Embryonic facial prominence (tissue), 1 donor: ENCODE measurements at regions not wholly inside any gene's neighbourhood (a gene's known extent, or its start where the extent isn't known, plus 50 kb on each side); places are given as distances from the start of the nearest gene placed in this dataset.

Experiments used
- DNase-seq: peaks from one replicate; pipeline ENCODE4 v3.0.0-alpha.2; 2016; ENCODE audit errors: extremely low spot score

- DNase-seq = peak; percentile 67
Observed at GRCh38 chr2:235263205-235264120, 230.4 kb upstream of the AGAP1 start.

- no peak for DNase-seq
Observed at GRCh38 chr2:235264121-235264493, 229.7 kb upstream of the AGAP1 start.

GRCh38 chr2:235264512-235264911 lies 229.3 kb upstream of the AGAP1 start:
- DNase-seq = no peak

GRCh38 chr2:235265348-235265965 lies 228.4 kb upstream of the AGAP1 start:
- DNase-seq = no peak

- DNase-seq = no peak
Observed at GRCh38 chr2:235267251-235267650, 226.6 kb upstream of the AGAP1 start.

- no peak for DNase-seq
Observed at GRCh38 chr2:235268535-235268934, 225.3 kb upstream of the AGAP1 start.

GRCh38 chr2:235270291-235270690 lies 223.6 kb upstream of the AGAP1 start:
- DNase-seq = no peak

- DNase-seq = no peak
Observed at GRCh38 chr2:235270956-235271355, 222.9 kb upstream of the AGAP1 start.

GRCh38 chr2:235271936-235272335 lies 221.9 kb upstream of the AGAP1 start:
- DNase-seq = no peak

- no peak for DNase-seq
Observed at GRCh38 chr2:235274023-235274422, 219.8 kb upstream of the AGAP1 start.

- DNase-seq = no peak
Observed at GRCh38 chr2:235277485-235277884, 216.4 kb upstream of the AGAP1 start.

GRCh38 chr2:235278771-235279355 lies 215.0 kb upstream of the AGAP1 start:
- no peak for DNase-seq

GRCh38 chr2:235279965-235280364 lies 213.9 kb upstream of the AGAP1 start:
- DNase-seq = no peak

GRCh38 chr2:235283246-235283645 lies 210.6 kb upstream of the AGAP1 start:
- DNase-seq = no peak

- DNase-seq = peak; percentile 38
Observed at GRCh38 chr2:235286622-235287374, 207.0 kb upstream of the AGAP1 start.

- DNase-seq = no peak
Observed at GRCh38 chr2:235287375-235287733, 206.5 kb upstream of the AGAP1 start.

GRCh38 chr2:235291461-235291860 lies 202.4 kb upstream of the AGAP1 start:
- DNase-seq = no peak

- DNase-seq = no peak
Observed at GRCh38 chr2:235293061-235293460, 200.8 kb upstream of the AGAP1 start.

GRCh38 chr2:235295831-235296230 lies 198.0 kb upstream of the AGAP1 start:
- no peak for DNase-seq

GRCh38 chr2:235300368-235301201 lies 193.3 kb upstream of the AGAP1 start:
- no peak for DNase-seq
